HCT116 (cell line): ENCODE measurements at regions not wholly inside any gene's neighbourhood (a gene's known extent, or its start where the extent isn't known, plus 50 kb on each side); places are given as distances from the start of the nearest gene placed in this dataset.

Experiments
- CTCF ChIP-seq, 3 experiments: fragments of 200-600 bp in 1 of 3; sonication (generic) in 1 of 3; IDR thresholded peaks in 2 of 3; conservative IDR thresholded peaks in 1 of 3; 2 replicates each; pipeline ENCODE4 v1.5.1; 2012 to 2017; ENCODE audit warnings: low read depth in 2 of 3, low read length in 2 of 3, antibody characterized with exemption in 1 of 3, borderline replicate concordance in 1 of 3, control low read depth in 1 of 3, mild to moderate bottlenecking in 1 of 3, mixed read lengths in 1 of 3, mixed run types in 1 of 3, moderate library complexity in 1 of 3; ENCODE audit not compliant: insufficient read depth in 1 of 3
- EZH2 ChIP-seq: fragments of 200-600 bp; sonication (generic); IDR thresholded peaks from 2 replicates; pipeline ENCODE4 v1.6.1; 2017; ENCODE audit warnings: antibody characterized with exemption, mixed run types
- EZH2phosphoT487 ChIP-seq: fragments of 200-600 bp; IDR thresholded peaks from 2 replicates; pipeline ENCODE4 v1.6.1; 2018; ENCODE audit warnings: antibody characterized with exemption, borderline replicate concordance
- MAX ChIP-seq: IDR thresholded peaks from 2 replicates; pipeline ENCODE4 v1.6.1; 2012
- REST ChIP-seq: IDR thresholded peaks from 2 replicates; pipeline ENCODE4 v1.6.1; 2012; ENCODE audit warnings: low read depth
- SP1 ChIP-seq: IDR thresholded peaks from 2 replicates; pipeline ENCODE4 v1.6.1; 2012; ENCODE audit warnings: low read depth
- SRF ChIP-seq: IDR thresholded peaks from 2 replicates; pipeline ENCODE4 v1.6.1; 2012; ENCODE audit warnings: low read depth
- ZFX ChIP-seq: fragments of 450-650 bp; IDR thresholded peaks from 2 replicates; pipeline ENCODE4 v1.6.1; 2017
- ZNF274 ChIP-seq: fragments of 200-500 bp; sonication (Bioruptor generic); IDR thresholded peaks from 2 replicates; pipeline ENCODE4 v1.6.1; 2014; ENCODE audit warnings: mild to moderate bottlenecking, low read depth, low read length, inconsistent platforms

GRCh38 chr6:90406957-90407356, 110.3 kb upstream of the BACH2 start:
- TF ChIP-seq ZFX (no peak), CTCF (IDR thresholded peaks at IDR 0.05 in 2 of 3, conservative IDR thresholded peaks at IDR 0.05 in 1 of 3; ENCODE audit: borderline replicate concordance in 1 of 3, insufficient read depth in 1 of 3, low read depth in 2 of 3, low read length in 2 of 3) (no peak), ZNF274 (no peak), MAX (no peak), SRF (no peak), SP1 (no peak), REST (no peak), EZH2 (no peak), EZH2phosphoT487 (no peak)
